ENCODE measurements at regions not wholly inside any gene's neighbourhood (a gene's known extent, or its start where the extent isn't known, plus 50 kb on each side); places are given as distances from the start of the nearest gene placed in this dataset.

DNA sequence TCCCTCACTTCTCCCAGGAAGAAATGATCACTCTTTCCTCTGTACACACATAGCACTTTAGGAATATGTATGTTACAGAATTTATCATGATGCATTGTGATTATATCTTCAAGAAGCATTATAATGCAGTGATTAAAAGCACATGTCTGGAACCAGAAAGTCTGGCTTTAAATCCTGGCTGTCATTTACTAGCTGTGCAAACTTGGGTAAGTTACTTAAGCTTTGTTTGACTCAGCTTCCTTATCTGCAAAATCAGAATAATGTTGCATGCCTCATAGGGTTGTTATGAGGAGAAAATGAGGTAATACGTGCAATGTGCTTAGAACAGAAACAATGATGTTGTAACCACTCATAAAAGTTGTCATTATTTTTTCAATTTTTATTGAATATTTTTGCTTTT, 156.3 kb upstream of the ZKSCAN2 start:
- ChIA-PET SMC1A (ENCODE audit: uncharacterized antibody, unreplicated experiment) (interaction anchor here (1.5 kb wide), 1 partner anchor 13 kb away, joined by 3 read pairs; no protein-coding TSS in a partner anchor), POLR2A (no interaction called here), CTCF (no interaction called here), RAD21 (ENCODE audit: unreplicated experiment) (no interaction called here)
- Histone ChIP-seq H3K9ac (ENCODE audit: control insufficient read depth, insufficient read depth, low read length) (no peak overlapping the region), H4K20me1 (ENCODE audit: control insufficient read depth, insufficient read depth) (no peaks in the 10 kb centered on the region), H3K79me2 (ENCODE audit: control insufficient read depth, insufficient read depth, low read length) (no peaks in the 10 kb centered on the region), H3K27me3 (replicated peaks in 1 of 2; ENCODE audit: control insufficient read depth in 2 of 2, insufficient read depth in 2 of 2, low read length in 1 of 2) (no peaks in the 10 kb centered on the region), H3K36me3 (ENCODE audit: control insufficient read depth in 2 of 2, insufficient read depth in 2 of 2, low read length in 1 of 2) (no peaks in the 10 kb centered on the region), H3K4me2 (ENCODE audit: control insufficient read depth, insufficient read depth) (no peak overlapping the region), H3K4me3 (no peak overlapping the region), H3K9me3 (replicated peaks; ENCODE audit: control insufficient read depth, insufficient read depth, low read length) (no peaks in the 10 kb centered on the region), H2AFZ (ENCODE audit: control insufficient read depth, low read depth, low read length) (no peak overlapping the region), H3K27ac (ENCODE audit: control insufficient read depth, insufficient read depth) (no peak overlapping the region), H3K4me1 (ENCODE audit: control insufficient read depth, insufficient read depth, low read length) (no peaks in the 10 kb centered on the region)
- FAIRE-seq (no peak), DNase-seq (ENCODE audit: low read depth, low spot score) (no peak), ATAC-seq (no peak)
- intact Hi-C loops (cut with micrococcal nuclease; ENCODE audit: unreplicated experiment) (no loop called here), in situ Hi-C loops (cut with MboI) (no loop called here)
- 77% methylated on average over 1 of the region's 1 CpG for WGBS (ENCODE audit: insufficient coverage, insufficient replicate concordance, low lambda C conversion rate, missing lambda C conversion rate)
- BruUV-seq (replicated peaks) = no TSS peak
- TF ChIP-seq, protein P1, sequence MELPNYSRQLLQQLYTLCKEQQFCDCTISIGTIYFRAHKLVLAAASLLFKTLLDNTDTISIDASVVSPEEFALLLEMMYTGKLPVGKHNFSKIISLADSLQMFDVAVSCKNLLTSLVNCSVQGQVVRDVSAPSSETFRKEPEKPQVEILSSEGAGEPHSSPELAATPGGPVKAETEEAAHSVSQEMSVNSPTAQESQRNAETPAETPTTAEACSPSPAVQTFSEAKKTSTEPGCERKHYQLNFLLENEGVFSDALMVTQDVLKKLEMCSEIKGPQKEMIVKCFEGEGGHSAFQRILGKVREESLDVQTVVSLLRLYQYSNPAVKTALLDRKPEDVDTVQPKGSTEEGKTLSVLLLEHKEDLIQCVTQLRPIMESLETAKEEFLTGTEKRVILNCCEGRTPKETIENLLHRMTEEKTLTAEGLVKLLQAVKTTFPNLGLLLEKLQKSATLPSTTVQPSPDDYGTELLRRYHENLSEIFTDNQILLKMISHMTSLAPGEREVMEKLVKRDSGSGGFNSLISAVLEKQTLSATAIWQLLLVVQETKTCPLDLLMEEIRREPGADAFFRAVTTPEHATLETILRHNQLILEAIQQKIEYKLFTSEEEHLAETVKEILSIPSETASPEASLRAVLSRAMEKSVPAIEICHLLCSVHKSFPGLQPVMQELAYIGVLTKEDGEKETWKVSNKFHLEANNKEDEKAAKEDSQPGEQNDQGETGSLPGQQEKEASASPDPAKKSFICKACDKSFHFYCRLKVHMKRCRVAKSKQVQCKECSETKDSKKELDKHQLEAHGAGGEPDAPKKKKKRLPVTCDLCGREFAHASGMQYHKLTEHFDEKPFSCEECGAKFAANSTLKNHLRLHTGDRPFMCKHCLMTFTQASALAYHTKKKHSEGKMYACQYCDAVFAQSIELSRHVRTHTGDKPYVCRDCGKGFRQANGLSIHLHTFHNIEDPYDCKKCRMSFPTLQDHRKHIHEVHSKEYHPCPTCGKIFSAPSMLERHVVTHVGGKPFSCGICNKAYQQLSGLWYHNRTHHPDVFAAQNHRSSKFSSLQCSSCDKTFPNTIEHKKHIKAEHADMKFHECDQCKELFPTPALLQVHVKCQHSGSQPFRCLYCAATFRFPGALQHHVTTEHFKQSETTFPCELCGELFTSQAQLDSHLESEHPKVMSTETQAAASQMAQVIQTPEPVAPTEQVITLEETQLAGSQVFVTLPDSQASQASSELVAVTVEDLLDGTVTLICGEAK (IDR thresholded peaks at IDR 0.05; ENCODE audit: borderline replicate concordance) = no peak
- TF ChIP-seq, protein P2, sequence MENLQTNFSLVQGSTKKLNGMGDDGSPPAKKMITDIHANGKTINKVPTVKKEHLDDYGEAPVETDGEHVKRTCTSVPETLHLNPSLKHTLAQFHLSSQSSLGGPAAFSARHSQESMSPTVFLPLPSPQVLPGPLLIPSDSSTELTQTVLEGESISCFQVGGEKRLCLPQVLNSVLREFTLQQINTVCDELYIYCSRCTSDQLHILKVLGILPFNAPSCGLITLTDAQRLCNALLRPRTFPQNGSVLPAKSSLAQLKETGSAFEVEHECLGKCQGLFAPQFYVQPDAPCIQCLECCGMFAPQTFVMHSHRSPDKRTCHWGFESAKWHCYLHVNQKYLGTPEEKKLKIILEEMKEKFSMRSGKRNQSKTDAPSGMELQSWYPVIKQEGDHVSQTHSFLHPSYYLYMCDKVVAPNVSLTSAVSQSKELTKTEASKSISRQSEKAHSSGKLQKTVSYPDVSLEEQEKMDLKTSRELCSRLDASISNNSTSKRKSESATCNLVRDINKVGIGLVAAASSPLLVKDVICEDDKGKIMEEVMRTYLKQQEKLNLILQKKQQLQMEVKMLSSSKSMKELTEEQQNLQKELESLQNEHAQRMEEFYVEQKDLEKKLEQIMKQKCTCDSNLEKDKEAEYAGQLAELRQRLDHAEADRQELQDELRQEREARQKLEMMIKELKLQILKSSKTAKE (IDR thresholded peaks at IDR 0.05; ENCODE audit: low read depth, poor library complexity, severe bottlenecking) = no peak
- TF ChIP-seq NFYB (IDR thresholded peaks at IDR 0.05; ENCODE audit: insufficient read depth, low read depth, low read length) (no peak), MXI1 (IDR thresholded peaks at IDR 0.05; ENCODE audit: low read depth, low read length) (no peak), JUNB (IDR thresholded peaks at IDR 0.05) (no peak), POLR2AphosphoS5 (IDR thresholded peaks at IDR 0.05; ENCODE audit: low read length) (no peak), CEBPB (IDR thresholded peaks at IDR 0.05; ENCODE audit: borderline replicate concordance in 1 of 2, low read depth in 2 of 2, low read length in 2 of 2) (no peak), SMAD1 (IDR thresholded peaks at IDR 0.05; ENCODE audit: low read depth, partially characterized antibody) (no peak), SUZ12 (IDR thresholded peaks at IDR 0.05; ENCODE audit: unreplicated experiment) (no peak), PAX8 (IDR thresholded peaks at IDR 0.05) (no peak), BHLHE40 (IDR thresholded peaks at IDR 0.05; ENCODE audit: borderline replicate concordance in 1 of 2, low read depth in 2 of 2, low read length in 1 of 2) (no peak), POLR2AphosphoS2 (IDR thresholded peaks at IDR 0.05; ENCODE audit: low read depth, low read length) (no peak)
- TF ChIP-seq, protein P3, sequence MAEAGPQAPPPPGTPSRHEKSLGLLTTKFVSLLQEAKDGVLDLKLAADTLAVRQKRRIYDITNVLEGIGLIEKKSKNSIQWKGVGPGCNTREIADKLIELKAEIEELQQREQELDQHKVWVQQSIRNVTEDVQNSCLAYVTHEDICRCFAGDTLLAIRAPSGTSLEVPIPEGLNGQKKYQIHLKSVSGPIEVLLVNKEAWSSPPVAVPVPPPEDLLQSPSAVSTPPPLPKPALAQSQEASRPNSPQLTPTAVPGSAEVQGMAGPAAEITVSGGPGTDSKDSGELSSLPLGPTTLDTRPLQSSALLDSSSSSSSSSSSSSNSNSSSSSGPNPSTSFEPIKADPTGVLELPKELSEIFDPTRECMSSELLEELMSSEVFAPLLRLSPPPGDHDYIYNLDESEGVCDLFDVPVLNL (IDR thresholded peaks at IDR 0.05; ENCODE audit: low read depth, low read length) = no peak
- TF ChIP-seq, protein P4, sequence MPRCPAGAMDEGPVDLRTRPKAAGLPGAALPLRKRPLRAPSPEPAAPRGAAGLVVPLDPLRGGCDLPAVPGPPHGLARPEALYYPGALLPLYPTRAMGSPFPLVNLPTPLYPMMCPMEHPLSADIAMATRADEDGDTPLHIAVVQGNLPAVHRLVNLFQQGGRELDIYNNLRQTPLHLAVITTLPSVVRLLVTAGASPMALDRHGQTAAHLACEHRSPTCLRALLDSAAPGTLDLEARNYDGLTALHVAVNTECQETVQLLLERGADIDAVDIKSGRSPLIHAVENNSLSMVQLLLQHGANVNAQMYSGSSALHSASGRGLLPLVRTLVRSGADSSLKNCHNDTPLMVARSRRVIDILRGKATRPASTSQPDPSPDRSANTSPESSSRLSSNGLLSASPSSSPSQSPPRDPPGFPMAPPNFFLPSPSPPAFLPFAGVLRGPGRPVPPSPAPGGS (IDR thresholded peaks at IDR 0.05; ENCODE audit: borderline replicate concordance, insufficient read depth, low read depth, low read length, poor library complexity, severe bottlenecking) = no peak

All from GM12878 (cell line).